Fibroblast of lung (primary cell): ENCODE measurements at regions not wholly inside any gene's neighbourhood (a gene's known extent, or its start where the extent isn't known, plus 50 kb on each side); places are given as distances from the start of the nearest gene placed in this dataset.
A peak's percentile ranks its signal among the peaks of the same experiment; 100 is the strongest.

Source experiments
- DNase-seq, 2 donors: peaks; one replicate each; pipeline versions ENCODE4 v3.0.0 to v3.0.0-alpha.2; 2010; ENCODE audit warnings: low read depth in 2 of 2
- H2AFZ ChIP-seq: 2 replicates; pipeline ENCODE4 v1.5.1; 2012; ENCODE audit warnings: low read length, control low read depth, inconsistent platforms
- H3K27ac ChIP-seq: 2 replicates; pipeline ENCODE4 v1.5.1; 2011; ENCODE audit warnings: low read length, control low read depth; ENCODE audit not compliant: insufficient read depth
- H3K27me3 ChIP-seq: 2 replicates; pipeline ENCODE4 v1.5.1; 2011; ENCODE audit warnings: mild to moderate bottlenecking, low read length; ENCODE audit not compliant: control insufficient read depth, insufficient read depth
- H3K36me3 ChIP-seq: 2 replicates; pipeline ENCODE4 v1.5.1; 2011; ENCODE audit warnings: low read length; ENCODE audit not compliant: control insufficient read depth, insufficient read depth
- H3K4me1 ChIP-seq: 2 replicates; pipeline ENCODE4 v1.5.1; 2011; ENCODE audit warnings: low read length; ENCODE audit not compliant: control insufficient read depth, insufficient read depth; ENCODE audit errors: extremely low read depth
- H3K4me2 ChIP-seq: 2 replicates; pipeline ENCODE4 v1.5.1; 2011; ENCODE audit warnings: low read length, control low read depth; ENCODE audit not compliant: insufficient read depth; ENCODE audit errors: extremely low read depth
- H3K4me3 ChIP-seq, 4 experiments: fragments of 200-600 bp in 1 of 4; sonication (generic) in 1 of 4; replicated peaks in 1 of 4; 2 replicates each; pipeline ENCODE4 v1.5.1; 2011 to 2016; ENCODE audit warnings: low read length in 4 of 4, low read depth in 3 of 4, mild to moderate bottlenecking in 3 of 4, control low read depth in 2 of 4, inconsistent platforms in 1 of 4, mixed read lengths in 1 of 4; ENCODE audit not compliant: insufficient read depth in 1 of 4; ENCODE audit errors: control extremely low read depth in 1 of 4
- H3K79me2 ChIP-seq: 2 replicates; pipeline ENCODE4 v1.5.1; 2012; ENCODE audit warnings: mild to moderate bottlenecking, low read length, inconsistent platforms; ENCODE audit not compliant: control insufficient read depth, insufficient read depth
- H3K9ac ChIP-seq: 2 replicates; pipeline ENCODE4 v1.5.1; 2011; ENCODE audit warnings: mild to moderate bottlenecking, low read length, control low read depth; ENCODE audit not compliant: insufficient read depth
- H3K9me3 ChIP-seq: 2 replicates; pipeline ENCODE4 v1.5.1; 2012; ENCODE audit warnings: low read depth, low read length; ENCODE audit not compliant: control insufficient read depth, insufficient read depth
- H4K20me1 ChIP-seq: 2 replicates; pipeline ENCODE4 v1.5.1; 2011; ENCODE audit warnings: low read length; ENCODE audit not compliant: control insufficient read depth, insufficient read depth; ENCODE audit errors: extremely low read depth
- EZH2 ChIP-seq: IDR thresholded peaks from 2 replicates; pipeline ENCODE4 v1.5.1; 2012; ENCODE audit warnings: low read length, control low read depth, mild to moderate bottlenecking; ENCODE audit errors: missing control alignments
- TF ChIP-seq, protein P1 (sequence below), 2 donors: IDR thresholded peaks in 1 of 2; conservative IDR thresholded peaks in 1 of 2; 1 replicate in 1 of 2; 2 replicates in 1 of 2; pipeline ENCODE4 v1.5.1; 2011 to 2012; ENCODE audit warnings: low read length in 2 of 2, control low read depth in 1 of 2, inconsistent platforms in 1 of 2, low read depth in 1 of 2, mild to moderate bottlenecking in 1 of 2

- Histone ChIP-seq H3K4me1 (no peaks in the 10 kb centered on the region), H4K20me1 (no peaks in the 10 kb centered on the region), H3K36me3 (no peaks in the 10 kb centered on the region), H3K4me3 (no peak overlapping the region), H3K79me2 (no peaks in the 10 kb centered on the region), H3K9ac (no peak overlapping the region), H3K9me3 (no peaks in the 10 kb centered on the region), H3K27me3 (no peaks in the 10 kb centered on the region), H3K27ac (no peak overlapping the region), H2AFZ (no peak overlapping the region), H3K4me2 (no peak overlapping the region)
- no peak for TF ChIP-seq EZH2
- TF ChIP-seq, protein P1, sequence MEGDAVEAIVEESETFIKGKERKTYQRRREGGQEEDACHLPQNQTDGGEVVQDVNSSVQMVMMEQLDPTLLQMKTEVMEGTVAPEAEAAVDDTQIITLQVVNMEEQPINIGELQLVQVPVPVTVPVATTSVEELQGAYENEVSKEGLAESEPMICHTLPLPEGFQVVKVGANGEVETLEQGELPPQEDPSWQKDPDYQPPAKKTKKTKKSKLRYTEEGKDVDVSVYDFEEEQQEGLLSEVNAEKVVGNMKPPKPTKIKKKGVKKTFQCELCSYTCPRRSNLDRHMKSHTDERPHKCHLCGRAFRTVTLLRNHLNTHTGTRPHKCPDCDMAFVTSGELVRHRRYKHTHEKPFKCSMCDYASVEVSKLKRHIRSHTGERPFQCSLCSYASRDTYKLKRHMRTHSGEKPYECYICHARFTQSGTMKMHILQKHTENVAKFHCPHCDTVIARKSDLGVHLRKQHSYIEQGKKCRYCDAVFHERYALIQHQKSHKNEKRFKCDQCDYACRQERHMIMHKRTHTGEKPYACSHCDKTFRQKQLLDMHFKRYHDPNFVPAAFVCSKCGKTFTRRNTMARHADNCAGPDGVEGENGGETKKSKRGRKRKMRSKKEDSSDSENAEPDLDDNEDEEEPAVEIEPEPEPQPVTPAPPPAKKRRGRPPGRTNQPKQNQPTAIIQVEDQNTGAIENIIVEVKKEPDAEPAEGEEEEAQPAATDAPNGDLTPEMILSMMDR (conservative IDR thresholded peaks at IDR 0.05 in 1 of 2, IDR thresholded peaks at IDR 0.05 in 1 of 2; ENCODE audit: low read depth in 1 of 2, low read length in 2 of 2) = no peak
- DNase-seq = peak in 1 of 2 donors; percentile 9
These were observed 644.2 kb upstream of the PLXNA2 start for GRCh38 chr1:208888376-208888775.

- no peak overlapping the region for H2AFZ ChIP-seq
- TF ChIP-seq, protein P1 (conservative IDR thresholded peaks at IDR 0.05 in 1 of 2, IDR thresholded peaks at IDR 0.05 in 1 of 2; ENCODE audit: low read depth in 1 of 2, low read length in 2 of 2) = no peak
- TF ChIP-seq EZH2 = no peak
- no peaks in the 10 kb centered on the region for H3K4me1 ChIP-seq
- H3K9me3 ChIP-seq = no peaks in the 10 kb centered on the region
- H3K4me3 ChIP-seq = no peak overlapping the region
- no peak for DNase-seq
- H3K27ac ChIP-seq = no peak overlapping the region
- H3K27me3 ChIP-seq = no peaks in the 10 kb centered on the region
- H3K36me3 ChIP-seq = no peaks in the 10 kb centered on the region
- no peaks in the 10 kb centered on the region for H4K20me1 ChIP-seq
- H3K79me2 ChIP-seq = no peaks in the 10 kb centered on the region
- no peak overlapping the region for H3K9ac ChIP-seq
- no peak overlapping the region for H3K4me2 ChIP-seq
These were observed 648.0 kb upstream of the PLXNA2 start for GRCh38 chr1:208892147-208892546.

DNA sequence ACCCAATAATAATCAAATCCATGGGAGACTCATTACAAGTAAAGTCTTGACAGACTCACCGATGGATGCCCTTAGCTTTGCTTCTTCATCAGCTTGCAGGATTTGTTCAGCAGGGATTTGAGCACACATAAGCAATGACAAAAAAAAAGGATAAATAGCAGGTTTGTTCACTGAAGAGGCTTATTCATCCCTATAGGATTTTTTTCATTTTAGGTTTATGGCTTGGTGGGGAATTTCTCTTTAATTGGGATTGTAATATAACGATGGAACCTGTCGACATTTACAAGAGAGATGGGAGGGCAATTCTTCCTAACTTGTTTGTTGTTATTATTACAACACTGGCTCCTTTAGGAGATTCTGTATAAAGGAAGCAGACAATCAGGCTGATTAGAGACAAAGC lies 649.1 kb upstream of the PLXNA2 start:
- no peaks in the 10 kb centered on the region for H3K36me3 ChIP-seq
- no peak overlapping the region for H3K4me3 ChIP-seq
- no peak overlapping the region for H3K27ac ChIP-seq
- no peaks in the 10 kb centered on the region for H3K27me3 ChIP-seq
- no peak for DNase-seq
- H3K9ac ChIP-seq = no peak overlapping the region
- H4K20me1 ChIP-seq = no peaks in the 10 kb centered on the region
- no peak overlapping the region for H2AFZ ChIP-seq
- H3K4me2 ChIP-seq = no peak overlapping the region
- H3K9me3 ChIP-seq = no peaks in the 10 kb centered on the region
- H3K79me2 ChIP-seq = no peaks in the 10 kb centered on the region
- no peaks in the 10 kb centered on the region for H3K4me1 ChIP-seq
- TF ChIP-seq, protein P1 (conservative IDR thresholded peaks at IDR 0.05 in 1 of 2, IDR thresholded peaks at IDR 0.05 in 1 of 2; ENCODE audit: low read depth in 1 of 2, low read length in 2 of 2) = no peak
- no peak for TF ChIP-seq EZH2
